Activated T-helper 17 cell treated with anti-CD3 and anti-CD28 coated beads, Interleukin-2, amount 50 U/mL, for 72 hours (primary cell): ENCODE measurements at regions not wholly inside any gene's neighbourhood (a gene's known extent, or its start where the extent isn't known, plus 50 kb on each side); places are given as distances from the start of the nearest gene placed in this dataset.
"Not testable (repeated sequence)": the region's sequence is repeated elsewhere in the genome, so short reads cannot be mapped to it uniquely, and the experiment has no call there.

ENCODE experiments used
- ATAC-seq: fragments of 150-1000 bp; cut with Tn5 transposase; replicated peaks from 2 replicates; pipeline ENCODE4 v1.10.0; 2021; ENCODE audit warnings: mild to moderate bottlenecking, moderate library complexity
- H3K27ac Mint-ChIP-seq: one replicate; pipeline ENCODE4 v1.8.0; 2022; ENCODE audit warnings: mixed read lengths
- H3K27me3 Mint-ChIP-seq: one replicate; pipeline ENCODE4 v1.8.0; 2022; ENCODE audit warnings: mixed read lengths
- H3K36me3 Mint-ChIP-seq: one replicate; pipeline ENCODE4 v1.8.0; 2022; ENCODE audit warnings: low read depth, mild to moderate bottlenecking, mixed read lengths
- H3K4me1 Mint-ChIP-seq: one replicate; pipeline ENCODE4 v1.8.0; 2022; ENCODE audit warnings: mixed read lengths
- H3K4me3 Mint-ChIP-seq: one replicate; pipeline ENCODE4 v1.8.0; 2022; ENCODE audit warnings: mild to moderate bottlenecking, mixed read lengths
- H3K9me3 Mint-ChIP-seq: one replicate; pipeline ENCODE4 v1.8.0; 2022; ENCODE audit warnings: mixed read lengths

GRCh38 chr4:147194114-147194513, 248.4 kb upstream of the TTC29 start:
- ATAC-seq = no peak
- Mint-ChIP-seq H3K4me3 (no peak overlapping the region), H3K9me3 (peaks cover 4% of the 10 kb centered on the region), H3K27me3 (peaks cover 12% of the 10 kb centered on the region), H3K36me3 (no peaks in the 10 kb centered on the region), H3K27ac (no peak overlapping the region), H3K4me1 (no peaks in the 10 kb centered on the region)

DNA sequence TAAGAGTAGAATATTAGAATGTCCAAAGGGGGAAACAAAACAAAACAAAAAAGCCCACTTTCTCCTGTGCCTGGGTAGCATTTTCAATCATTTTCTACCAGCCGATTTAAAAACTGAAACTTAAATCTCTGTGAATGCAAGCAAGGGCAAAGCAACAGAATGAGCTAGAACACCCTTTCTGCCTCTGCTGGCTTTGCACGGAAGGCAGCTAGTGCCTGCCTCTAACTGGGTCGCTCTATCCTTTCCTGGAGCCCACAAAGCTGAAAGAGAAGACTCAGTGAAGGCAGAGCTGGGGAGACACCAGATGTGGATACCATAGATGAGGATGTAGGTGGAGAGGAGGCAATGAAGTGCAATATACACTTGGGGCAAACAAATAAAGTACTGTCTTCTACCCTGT, 248.9 kb upstream of the TTC29 start:
- Mint-ChIP-seq H3K9me3 (peaks cover 4% of the 10 kb centered on the region), H3K4me3 (no peak overlapping the region), H3K36me3 (no peaks in the 10 kb centered on the region), H3K4me1 (no peaks in the 10 kb centered on the region), H3K27me3 (peaks cover 12% of the 10 kb centered on the region), H3K27ac (no peak overlapping the region)
- ATAC-seq = no peak

GRCh38 chr4:147195386-147195785, 249.7 kb upstream of the TTC29 start:
- Mint-ChIP-seq H3K27ac (no peak overlapping the region), H3K27me3 (peaks cover 12% of the 10 kb centered on the region), H3K4me3 (no peak overlapping the region), H3K36me3 (no peaks in the 10 kb centered on the region), H3K9me3 (peaks cover 4% of the 10 kb centered on the region), H3K4me1 (no peaks in the 10 kb centered on the region)
- ATAC-seq = no peak

DNA sequence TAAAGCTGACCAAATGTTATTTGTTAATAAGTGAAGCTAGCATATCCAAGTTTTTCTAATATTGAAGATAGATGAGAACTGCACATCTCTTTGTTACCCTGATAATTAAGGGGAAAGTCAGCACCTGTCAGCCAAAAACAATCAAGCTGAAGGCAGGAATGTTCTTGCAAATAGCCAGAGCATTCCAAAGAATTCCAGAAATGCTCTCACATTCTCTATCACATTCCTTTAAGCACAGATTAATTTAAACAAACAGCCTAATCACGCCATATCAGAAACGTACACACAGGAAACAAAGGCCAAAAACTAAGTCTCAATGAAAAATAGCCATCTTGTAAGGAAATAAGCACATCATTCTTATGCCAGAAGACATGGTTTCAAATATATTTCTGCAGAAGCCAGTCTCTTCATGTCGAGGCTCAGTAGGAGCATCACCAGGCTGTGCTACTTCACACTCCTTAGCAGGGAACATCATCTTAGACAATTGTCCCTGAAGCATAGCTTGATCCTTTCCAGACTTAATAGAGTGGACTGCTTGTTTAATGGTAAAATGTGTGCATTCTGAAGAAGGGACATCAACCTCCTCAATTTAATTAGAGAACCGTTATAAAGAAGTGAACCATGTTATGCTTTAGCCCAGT, 252.9 kb upstream of the TTC29 start:
- no peak overlapping the region for H3K27ac Mint-ChIP-seq
- ATAC-seq = no peak
- H3K36me3 Mint-ChIP-seq = no peaks in the 10 kb centered on the region
- no peaks in the 10 kb centered on the region for H3K4me1 Mint-ChIP-seq
- peaks cover 11% of the 10 kb centered on the region for H3K27me3 Mint-ChIP-seq
- H3K9me3 Mint-ChIP-seq = peaks cover 3% of the 10 kb centered on the region
- no peak overlapping the region for H3K4me3 Mint-ChIP-seq

DNA sequence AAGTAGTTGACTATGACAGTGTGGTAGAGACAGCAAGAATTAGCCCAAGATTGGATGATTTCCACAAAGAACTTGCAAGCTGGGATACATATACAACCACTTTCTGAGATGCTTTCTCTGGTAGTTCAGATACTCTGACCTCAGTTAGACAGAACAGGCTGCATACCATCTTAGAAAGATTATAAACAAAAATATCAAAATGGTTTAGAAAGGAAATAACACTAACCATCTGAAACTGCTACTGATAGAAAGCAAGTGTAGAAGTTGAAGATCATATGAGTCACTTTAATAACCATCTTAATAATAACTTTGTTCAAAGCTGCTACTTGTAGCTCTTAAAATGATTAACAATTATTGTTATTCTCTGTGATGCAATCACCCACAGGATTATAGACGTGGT, 255.4 kb upstream of the TTC29 start:
- H3K4me1 Mint-ChIP-seq = no peaks in the 10 kb centered on the region
- peaks cover 3% of the 10 kb centered on the region for H3K9me3 Mint-ChIP-seq
- no peak for ATAC-seq
- no peak overlapping the region for H3K4me3 Mint-ChIP-seq
- peaks cover 8% of the 10 kb centered on the region for H3K27me3 Mint-ChIP-seq
- no peaks in the 10 kb centered on the region for H3K36me3 Mint-ChIP-seq
- H3K27ac Mint-ChIP-seq = no peak overlapping the region

DNA sequence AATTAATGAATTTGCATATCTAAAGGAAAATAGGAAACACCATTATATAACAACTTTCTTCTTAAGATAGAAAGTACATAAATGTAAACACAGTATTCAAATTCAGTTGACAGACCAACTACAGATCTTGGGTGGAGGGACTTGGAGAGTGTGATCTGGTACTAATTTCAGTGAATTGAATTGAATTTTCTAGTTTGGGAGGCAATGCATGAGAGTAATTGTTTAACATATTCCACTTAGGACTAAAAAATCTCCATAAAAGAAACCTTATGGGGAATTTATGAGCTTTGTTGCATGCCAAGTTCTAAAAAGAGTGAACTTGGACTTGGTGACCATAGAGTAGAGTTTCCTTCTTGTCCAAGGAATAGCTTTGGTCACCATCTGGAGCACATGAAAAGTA, 261.1 kb upstream of the TTC29 start:
- H3K27ac Mint-ChIP-seq = no peak overlapping the region
- no peaks in the 10 kb centered on the region for H3K9me3 Mint-ChIP-seq
- no peak overlapping the region for H3K4me3 Mint-ChIP-seq
- no peaks in the 10 kb centered on the region for H3K36me3 Mint-ChIP-seq
- no peaks in the 10 kb centered on the region for H3K4me1 Mint-ChIP-seq
- H3K27me3 Mint-ChIP-seq = no peaks in the 10 kb centered on the region
- ATAC-seq = no peak

GRCh38 chr4:147207911-147208310, 262.2 kb upstream of the TTC29 start:
- H3K4me1 Mint-ChIP-seq = no peaks in the 10 kb centered on the region
- no peaks in the 10 kb centered on the region for H3K36me3 Mint-ChIP-seq
- no peaks in the 10 kb centered on the region for H3K9me3 Mint-ChIP-seq
- no peaks in the 10 kb centered on the region for H3K27me3 Mint-ChIP-seq
- no peak overlapping the region for H3K4me3 Mint-ChIP-seq
- no peak overlapping the region for H3K27ac Mint-ChIP-seq
- no peak for ATAC-seq

GRCh38 chr4:147217655-147218054, 263.2 kb upstream of the EDNRA start:
- Mint-ChIP-seq H3K27ac (no peak overlapping the region), H3K4me1 (no peaks in the 10 kb centered on the region), H3K27me3 (peaks cover 4% of the 10 kb centered on the region), H3K36me3 (no peaks in the 10 kb centered on the region), H3K4me3 (no peak overlapping the region), H3K9me3 (no peaks in the 10 kb centered on the region)
- no peak for ATAC-seq

DNA sequence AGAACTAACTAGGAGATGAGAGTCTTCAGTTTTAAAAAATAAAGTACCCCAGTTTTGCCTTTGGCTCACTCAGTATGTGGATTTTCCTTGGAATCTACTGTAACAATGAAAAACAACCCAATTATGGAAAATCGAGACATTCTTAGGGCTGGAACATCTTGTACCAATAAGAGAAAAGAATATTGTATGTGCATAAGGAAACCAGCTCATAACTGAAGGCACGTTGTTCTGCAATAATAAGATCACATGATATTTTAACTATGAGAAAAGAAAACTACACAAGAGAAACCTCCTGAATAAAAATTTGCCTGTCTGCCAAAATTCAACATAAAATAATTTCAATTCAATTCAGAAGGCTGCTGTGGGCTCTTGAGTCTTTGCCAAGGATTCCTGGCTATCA, 261.8 kb upstream of the EDNRA start:
- Mint-ChIP-seq H3K4me1 (no peaks in the 10 kb centered on the region), H3K9me3 (no peaks in the 10 kb centered on the region), H3K27me3 (peaks cover 4% of the 10 kb centered on the region), H3K4me3 (no peak overlapping the region), H3K36me3 (no peaks in the 10 kb centered on the region), H3K27ac (no peak overlapping the region)
- ATAC-seq = no peak

- no peaks in the 10 kb centered on the region for H3K9me3 Mint-ChIP-seq
- no peak overlapping the region for H3K27ac Mint-ChIP-seq
- peaks cover 2% of the 10 kb centered on the region for H3K27me3 Mint-ChIP-seq
- no peaks in the 10 kb centered on the region for H3K4me1 Mint-ChIP-seq
- ATAC-seq = no peak
- H3K4me3 Mint-ChIP-seq = no peak overlapping the region
- no peaks in the 10 kb centered on the region for H3K36me3 Mint-ChIP-seq
Observed at GRCh38 chr4:147220833-147221232, 260.1 kb upstream of the EDNRA start.

GRCh38 chr4:147222906-147223305, 258.0 kb upstream of the EDNRA start:
- Mint-ChIP-seq H3K9me3 (no peaks in the 10 kb centered on the region), H3K36me3 (no peaks in the 10 kb centered on the region), H3K27me3 (no peaks in the 10 kb centered on the region), H3K27ac (no peak overlapping the region), H3K4me1 (no peaks in the 10 kb centered on the region), H3K4me3 (no peak overlapping the region)
- ATAC-seq = no peak

GRCh38 chr4:147223576-147223975, 257.3 kb upstream of the EDNRA start:
- Mint-ChIP-seq H3K36me3 (no peaks in the 10 kb centered on the region), H3K4me1 (no peaks in the 10 kb centered on the region), H3K9me3 (no peaks in the 10 kb centered on the region), H3K4me3 (no peak overlapping the region), H3K27me3 (no peaks in the 10 kb centered on the region), H3K27ac (no peak overlapping the region)
- ATAC-seq = no peak

DNA sequence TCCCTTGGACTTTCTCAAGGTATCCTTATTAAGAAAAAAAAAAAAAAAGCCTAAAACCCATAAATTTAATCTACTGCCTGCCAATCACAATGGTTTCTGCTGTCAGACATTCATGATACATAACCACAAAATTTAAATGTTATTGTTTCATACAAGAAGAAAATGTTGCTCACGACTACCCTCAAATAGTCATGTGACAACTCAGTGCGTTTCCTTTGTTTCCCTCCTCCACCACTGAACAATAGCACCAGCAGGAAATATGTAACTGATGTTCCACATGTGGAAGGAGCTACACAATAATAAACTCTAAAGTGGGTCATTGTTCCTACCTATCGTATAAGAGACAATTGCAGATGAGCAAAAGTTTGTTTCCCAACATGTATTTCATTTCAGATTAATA, 244.1 kb upstream of the EDNRA start:
- Mint-ChIP-seq H3K4me3 (no peak overlapping the region), H3K36me3 (no peaks in the 10 kb centered on the region), H3K9me3 (no peaks in the 10 kb centered on the region), H3K4me1 (no peaks in the 10 kb centered on the region), H3K27ac (no peak overlapping the region), H3K27me3 (no peaks in the 10 kb centered on the region)
- no peak for ATAC-seq

DNA sequence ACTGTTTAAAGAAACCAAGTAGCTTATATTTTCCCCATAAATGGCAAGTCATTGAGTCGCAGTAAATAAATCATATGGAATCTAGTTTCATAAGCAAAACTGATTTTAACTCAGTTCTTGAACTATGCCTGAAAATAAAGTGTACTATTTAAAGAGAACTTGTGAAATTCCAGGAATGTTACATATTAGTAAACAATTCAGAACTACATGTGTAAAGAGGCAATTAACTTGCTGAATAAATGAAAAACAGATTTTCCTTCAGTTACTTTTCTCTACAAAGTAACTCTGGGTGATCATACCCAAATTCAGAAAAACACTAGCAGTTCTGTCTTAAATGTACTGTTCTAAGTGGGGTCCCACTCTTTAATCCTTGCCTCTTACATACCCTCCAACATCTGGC, 236.1 kb upstream of the EDNRA start:
- H3K27ac Mint-ChIP-seq = no peak overlapping the region
- no peak overlapping the region for H3K4me3 Mint-ChIP-seq
- ATAC-seq = no peak
- H3K27me3 Mint-ChIP-seq = no peaks in the 10 kb centered on the region
- no peaks in the 10 kb centered on the region for H3K9me3 Mint-ChIP-seq
- H3K36me3 Mint-ChIP-seq = no peaks in the 10 kb centered on the region
- H3K4me1 Mint-ChIP-seq = no peaks in the 10 kb centered on the region

DNA sequence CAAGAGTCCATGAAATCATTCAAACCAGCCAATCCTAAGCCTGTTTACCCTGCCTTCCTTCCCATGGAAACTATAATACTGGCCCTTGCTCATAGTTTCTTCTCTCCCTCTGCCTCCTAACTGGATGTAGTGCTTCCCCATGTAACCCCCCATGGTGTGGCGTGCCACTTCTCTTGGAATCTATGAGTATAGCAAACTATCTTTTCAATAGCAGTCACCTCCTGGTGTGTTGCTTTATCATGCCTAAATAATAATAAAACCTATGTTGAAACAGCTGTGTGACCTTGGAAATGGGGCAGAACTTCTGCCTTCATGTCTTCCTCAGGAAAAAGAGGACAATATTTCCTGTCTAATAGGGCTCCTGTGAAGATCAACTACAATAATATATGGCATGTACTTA, 234.8 kb upstream of the EDNRA start:
- no peak overlapping the region for H3K27ac Mint-ChIP-seq
- no peak for ATAC-seq
- no peaks in the 10 kb centered on the region for H3K36me3 Mint-ChIP-seq

GRCh38 chr4:147246528-147246927, 234.4 kb upstream of the EDNRA start:
- not testable (repeated sequence) for H3K27ac Mint-ChIP-seq, H3K27me3 Mint-ChIP-seq, H3K36me3 Mint-ChIP-seq, H3K9me3 Mint-ChIP-seq, H3K4me1 Mint-ChIP-seq, ATAC-seq, H3K4me3 Mint-ChIP-seq

More for the DNA sequence above, 234.8 kb upstream of the EDNRA start:
- H3K4me3 Mint-ChIP-seq = no peak overlapping the region
- no peaks in the 10 kb centered on the region for H3K27me3 Mint-ChIP-seq
- no peaks in the 10 kb centered on the region for H3K4me1 Mint-ChIP-seq
- no peaks in the 10 kb centered on the region for H3K9me3 Mint-ChIP-seq
